Effector CD8-positive, alpha-beta T cell (primary cell): ENCODE measurements at regions not wholly inside any gene's neighbourhood (a gene's known extent, or its start where the extent isn't known, plus 50 kb on each side); places are given as distances from the start of the nearest gene placed in this dataset.
"Not testable (repeated sequence)": the region's sequence is repeated elsewhere in the genome, so short reads cannot be mapped to it uniquely, and the experiment has no call there.

Experiments
- DNase-seq: peaks from one replicate; lab custom pipeline; 2025; lab: John Stamatoyannopoulos, UW

DNA sequence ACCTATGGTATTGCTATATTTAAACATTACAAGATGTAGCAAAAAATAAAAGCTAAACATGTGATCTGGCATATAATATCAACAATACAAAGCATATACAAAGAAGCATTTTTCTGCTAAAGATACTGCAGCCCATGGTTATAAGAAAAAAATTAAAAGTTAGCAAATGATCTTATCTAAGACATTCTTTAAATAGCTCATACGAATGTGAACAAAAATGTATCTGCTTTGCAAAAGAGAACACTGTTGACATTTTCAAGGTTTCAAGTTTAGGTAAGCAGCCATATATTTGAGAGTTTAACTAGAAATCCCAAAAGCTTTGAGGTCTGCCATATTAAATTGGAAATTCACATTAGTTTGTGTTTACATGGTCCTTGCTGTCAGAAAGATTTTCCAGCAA is 301.0 kb upstream of the SLC39A10 start:
- no peak for DNase-seq

DNA sequence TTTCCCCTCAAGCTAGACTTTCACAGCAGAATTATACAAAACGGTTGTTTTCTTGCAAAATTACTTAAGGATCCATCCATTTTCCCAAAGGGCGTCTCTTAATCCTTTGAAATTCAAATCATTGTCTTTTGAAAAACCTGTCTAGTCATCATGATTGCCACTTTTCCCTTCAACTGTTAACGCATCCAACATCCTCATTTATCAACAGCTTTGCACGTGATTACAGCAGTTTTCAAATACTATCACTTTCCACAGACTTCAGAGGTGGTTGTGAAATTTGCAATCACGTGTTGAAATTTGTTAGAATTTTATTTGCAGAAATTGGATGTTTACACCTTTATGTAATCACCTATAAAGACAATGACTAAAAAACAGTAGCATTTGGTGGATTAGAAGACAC is 304.4 kb upstream of the SLC39A10 start:
- DNase-seq, result no peak

DNA sequence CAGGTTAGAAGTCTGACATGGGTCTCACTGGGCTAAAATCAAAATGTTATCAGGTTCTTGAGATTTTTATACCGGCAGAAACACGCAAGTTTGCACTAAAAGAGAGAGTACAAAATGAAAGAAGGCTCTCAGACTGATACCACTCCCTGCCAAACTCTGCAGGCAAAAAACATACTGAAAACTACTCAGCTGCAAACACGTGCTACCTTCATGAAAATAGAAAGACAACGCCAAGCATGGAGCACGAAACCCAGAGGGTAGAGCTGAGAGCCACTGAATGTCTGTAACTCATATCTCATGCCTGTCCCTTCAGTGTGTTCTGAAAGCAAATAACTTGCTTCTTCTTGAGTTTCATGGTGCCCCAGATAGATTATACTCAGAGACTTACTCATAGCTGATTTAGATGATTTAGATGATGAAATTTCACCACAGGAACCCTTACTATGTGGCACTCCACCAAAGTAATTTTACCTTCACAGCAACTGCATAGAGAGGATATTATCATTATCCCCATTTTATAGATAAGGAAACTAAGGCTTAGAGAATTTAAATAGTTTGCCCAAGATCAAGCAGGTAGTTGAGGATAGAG is 313.0 kb upstream of the SLC39A10 start:
- DNase-seq, result no peak

DNA sequence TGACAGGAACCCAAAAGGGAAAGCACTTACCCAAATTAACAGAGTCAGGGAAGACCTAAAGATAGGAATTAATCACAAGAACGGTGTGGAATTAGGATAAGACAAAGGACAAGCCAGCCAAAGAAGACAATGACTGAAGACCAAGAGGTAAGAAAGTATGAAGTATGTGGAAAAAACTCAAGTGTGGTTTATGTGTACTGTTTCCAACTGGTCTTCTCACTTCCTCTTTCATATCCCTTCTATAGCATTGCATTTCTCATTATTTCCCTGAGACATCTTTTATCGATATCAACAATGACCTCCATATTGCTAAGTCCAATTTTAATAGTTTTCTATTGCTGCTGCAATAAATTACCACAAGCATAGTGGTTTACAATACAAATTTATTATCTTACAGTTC is 313.5 kb upstream of the SLC39A10 start:
- no peak for DNase-seq

DNA sequence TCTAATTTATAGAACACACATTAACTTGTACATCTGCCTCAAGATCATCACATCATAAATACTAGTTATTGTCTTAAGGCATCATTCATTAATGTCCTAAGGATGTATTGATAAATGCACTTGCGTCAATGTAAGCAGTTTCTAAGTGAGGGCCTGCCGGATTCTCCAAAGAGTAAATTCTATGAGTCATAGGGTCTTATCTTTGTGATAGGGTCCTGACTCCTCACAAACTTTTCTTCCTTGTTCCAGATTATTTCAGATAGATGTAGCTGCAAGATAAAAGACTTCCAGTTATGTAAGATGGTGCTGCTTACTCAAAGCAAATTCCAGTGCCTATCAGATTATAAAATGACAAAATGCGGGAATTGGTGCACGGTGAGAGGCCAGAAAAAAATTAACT is 315.0 kb upstream of the SLC39A10 start:
- DNase-seq, result no peak

DNA sequence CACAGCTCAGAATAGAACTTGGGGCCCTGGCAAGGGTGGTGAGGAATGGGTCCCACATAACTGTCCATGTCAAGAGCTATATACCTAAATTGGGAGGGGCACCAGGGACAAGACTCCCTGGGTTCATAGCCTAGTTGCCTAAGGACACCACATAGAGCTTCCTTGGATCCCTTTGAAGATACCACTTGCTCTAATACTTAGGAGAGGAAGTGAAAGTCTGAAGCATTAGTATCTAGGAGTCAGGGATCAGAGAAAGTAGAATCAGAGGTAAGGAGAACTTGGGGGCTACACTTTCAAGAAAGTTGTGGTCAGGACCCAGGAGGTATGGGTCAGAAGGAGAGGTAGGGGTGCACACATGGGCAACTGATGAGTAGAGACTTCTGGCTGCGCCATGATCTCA is 318.2 kb upstream of the SLC39A10 start:
- no peak for DNase-seq

DNA sequence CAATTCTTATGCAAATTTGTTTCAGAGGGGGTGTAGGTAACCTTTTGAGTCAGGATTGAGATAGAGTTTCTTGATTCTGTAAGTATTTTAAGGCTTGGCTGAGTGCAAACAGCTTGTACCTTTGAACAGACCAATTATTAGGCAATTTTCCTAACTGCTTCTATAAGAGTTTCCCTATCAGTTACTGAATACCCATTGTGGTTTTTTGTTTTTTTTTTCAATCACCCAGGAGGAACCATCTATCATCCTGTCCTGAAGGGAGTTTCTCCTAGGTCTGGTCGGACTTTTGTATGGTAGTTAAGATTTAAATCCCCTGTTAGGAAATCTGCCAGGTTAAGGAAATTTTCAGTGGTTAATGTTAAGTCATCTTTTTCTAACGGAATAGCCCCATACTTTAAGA is 319.4 kb upstream of the SLC39A10 start:
- DNase-seq, result no peak

DNA sequence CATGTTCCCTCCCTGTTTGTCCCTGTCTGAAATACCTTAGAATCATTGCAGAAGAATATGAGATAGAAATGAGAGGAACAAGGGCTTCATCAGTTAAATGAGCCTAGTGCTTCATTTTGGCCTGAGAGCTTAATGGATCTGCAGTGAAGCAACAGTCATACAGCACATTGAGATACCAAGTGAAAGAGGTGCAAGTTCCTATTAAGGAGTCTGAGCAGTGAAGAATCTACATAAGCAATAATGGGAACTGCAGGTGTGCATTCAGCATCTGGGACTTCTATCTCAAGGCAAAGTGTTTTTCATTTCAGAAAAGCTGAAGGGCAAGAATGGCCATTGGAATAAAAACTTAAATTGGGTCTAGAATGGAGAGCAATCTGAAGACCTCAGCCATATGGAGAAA is 323.2 kb upstream of the SLC39A10 start:
- DNase-seq, result no peak

DNA sequence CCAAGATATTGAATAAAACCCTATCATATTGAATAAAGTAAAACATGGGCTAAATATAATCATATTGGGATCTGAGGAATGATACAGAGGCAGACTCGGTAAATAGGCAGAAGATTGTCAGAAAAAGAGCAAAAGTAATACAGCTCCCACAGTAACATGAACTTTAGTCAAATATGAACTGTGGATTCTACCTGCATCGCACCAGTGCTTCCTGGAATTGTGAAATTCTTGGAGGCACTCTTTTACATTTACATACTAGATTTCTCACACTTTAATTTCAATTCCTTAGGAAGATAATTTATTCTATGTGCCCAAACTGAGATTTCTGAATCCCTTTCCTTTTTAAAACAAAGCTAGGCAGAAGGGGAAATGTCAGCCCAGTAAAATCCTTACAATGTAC is 325.1 kb upstream of the SLC39A10 start:
- no peak for DNase-seq

DNA sequence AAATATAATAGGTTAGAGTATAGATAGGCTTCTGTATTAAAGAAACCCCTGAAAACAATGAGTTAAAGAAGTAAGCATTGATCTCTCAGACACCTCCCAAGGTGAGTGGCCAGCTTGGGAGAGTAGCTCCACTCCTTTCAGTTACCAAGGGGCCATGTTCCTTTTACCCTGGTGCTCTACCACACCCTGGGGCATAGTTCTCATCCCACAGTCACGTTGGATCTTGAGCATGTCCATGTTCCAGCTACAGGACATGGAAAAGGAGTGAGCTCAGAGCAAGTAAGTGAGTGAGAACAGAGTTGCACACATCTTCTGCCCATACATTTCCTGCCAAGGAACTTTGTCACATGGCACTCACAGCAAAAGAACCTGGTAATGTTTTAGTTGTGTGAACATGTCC is 325.9 kb upstream of the SLC39A10 start:
- DNase-seq, result no peak

DNA sequence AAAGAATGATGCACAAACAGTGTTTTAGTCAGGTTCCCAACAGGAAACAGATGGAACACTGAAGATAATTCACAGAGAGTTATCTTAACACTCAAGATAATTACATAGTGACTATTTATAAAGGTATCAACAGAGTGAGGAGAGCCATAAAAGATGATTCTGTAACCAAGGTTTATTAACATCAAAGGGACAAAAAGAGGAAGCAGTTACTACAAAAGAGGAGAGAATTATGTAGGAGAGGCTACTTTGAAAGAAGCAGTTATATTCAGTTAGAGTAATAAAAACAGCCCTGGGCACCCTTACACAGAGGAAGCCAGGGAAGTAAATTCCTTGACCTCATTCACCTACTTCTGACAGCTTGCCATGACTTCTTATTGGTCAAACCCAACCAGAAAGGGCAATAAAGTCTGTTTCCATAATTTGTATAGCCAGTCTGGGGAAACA is 326.5 kb upstream of the SLC39A10 start:
- no peak for DNase-seq

DNA sequence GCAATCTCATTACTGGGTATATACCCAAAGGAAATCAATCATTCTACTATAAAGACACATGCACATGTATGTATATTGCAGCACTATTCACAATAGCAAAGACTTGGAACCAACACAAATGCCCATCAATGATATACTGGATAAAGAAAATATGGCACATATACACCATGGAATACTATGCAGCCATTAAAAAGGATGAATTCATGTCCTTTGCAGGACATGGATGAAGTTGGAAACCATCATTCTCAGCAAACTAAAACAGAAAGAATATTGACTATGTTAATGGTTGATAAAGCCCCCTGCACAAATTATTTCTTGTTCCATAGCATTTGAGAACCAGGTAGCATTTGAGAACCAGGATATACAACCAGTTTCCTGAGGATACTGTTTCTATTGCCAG is 327.2 kb upstream of the SLC39A10 start:
- DNase-seq, result not testable (repeated sequence)

DNA sequence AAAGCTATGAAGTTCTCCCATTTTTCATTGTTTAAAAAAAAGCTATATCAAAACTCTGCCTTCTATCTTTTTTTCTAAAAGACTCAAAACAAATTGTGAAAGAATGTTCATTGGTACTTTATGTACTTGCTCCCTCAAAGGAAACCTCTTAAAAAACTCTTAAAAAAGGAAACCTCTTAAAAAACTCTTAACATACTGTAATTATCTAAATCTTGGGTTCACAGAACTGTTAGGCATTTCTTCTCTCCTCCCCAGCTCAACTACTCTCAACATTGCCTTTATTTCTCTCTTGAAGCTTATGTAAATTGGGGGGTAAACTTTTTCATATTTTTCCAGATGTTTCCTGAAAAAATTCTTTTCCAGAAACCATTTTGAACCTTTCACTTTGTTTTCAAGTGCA is 330.5 kb upstream of the SLC39A10 start:
- DNase-seq, result no peak

DNA sequence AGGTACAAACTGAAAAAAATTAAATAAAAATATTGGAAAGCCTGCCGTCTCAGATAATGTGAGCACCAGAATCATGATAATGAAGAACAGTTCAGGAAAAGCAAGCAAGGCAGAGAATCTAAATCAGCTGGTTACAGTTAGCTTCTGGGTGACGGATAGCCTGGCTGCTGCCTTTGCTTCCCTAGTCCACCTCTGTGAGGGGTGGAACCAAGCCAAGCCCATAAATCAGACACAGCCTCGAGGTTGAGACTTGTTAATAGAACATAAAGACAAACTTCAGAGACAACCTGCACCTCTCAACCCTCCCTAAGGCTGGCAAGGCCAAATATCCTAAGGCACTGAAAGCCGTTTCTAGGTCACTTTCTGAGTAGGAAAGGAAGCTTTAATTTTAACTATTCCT is 334.7 kb upstream of the SLC39A10 start:
- no peak for DNase-seq

DNA sequence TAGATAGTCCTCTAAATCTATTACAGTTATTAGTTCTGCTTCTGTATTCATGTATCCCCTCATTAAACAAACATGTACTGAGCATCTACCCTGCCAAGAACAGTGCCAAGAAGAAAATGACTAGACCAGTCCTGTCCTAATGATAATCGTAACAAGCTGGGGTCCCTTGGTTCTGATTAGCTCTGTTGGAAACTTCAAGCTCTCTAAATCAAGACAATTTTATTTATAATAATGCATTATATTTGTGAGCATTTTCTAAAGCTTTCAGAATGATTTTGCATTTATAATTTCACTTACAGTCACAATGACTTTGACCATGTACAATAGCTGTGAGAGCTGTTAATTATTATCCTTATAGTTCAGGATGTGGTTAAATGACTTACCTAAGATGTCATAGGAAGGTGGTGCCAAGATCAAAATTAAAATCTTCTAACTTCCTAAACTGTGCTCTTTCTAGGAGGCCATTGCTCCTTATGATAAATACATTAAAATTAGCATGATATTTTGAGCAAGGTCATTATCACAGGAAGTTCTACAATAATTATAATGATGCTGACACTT is 336.5 kb upstream of the SLC39A10 start:
- DNase-seq, result no peak

DNA sequence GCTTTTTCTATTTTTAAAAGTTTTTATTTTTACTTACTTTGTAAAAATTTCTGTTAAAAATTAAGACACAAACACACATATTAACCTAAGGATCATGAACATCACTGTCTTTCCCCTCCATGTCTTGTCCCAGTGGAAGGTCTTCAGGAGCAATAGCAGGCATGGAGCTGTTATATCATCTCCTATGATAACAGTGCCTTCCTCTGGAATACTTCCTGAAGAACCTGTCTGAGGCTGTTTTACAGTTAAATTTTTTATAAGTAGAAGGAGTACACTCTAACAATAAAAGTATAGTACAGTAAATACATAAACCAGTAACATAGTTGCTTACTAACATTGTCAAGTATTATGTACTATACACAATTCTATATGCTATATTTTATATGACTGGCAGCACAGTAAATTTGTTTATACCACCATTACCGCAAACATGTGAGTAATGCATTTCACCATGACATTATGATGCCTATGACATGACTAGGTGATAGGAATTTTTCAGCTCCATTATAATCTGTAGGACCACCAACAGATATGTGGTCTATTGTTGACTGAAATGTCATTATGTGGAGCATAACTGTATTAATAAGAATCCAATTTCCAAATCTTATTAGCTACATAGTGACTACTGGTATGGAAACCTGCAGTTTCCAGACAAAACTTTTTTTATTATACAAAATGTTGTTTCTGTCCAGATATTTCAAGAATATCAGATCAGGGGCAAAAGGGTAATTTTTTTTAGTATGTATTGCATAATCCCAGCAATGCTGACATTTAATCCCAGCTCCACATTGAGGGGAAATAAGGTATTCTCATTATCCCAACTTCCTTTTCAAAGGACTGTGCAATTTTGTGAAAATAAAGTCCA is 337.2 kb upstream of the SLC39A10 start:
- no peak for DNase-seq

DNA sequence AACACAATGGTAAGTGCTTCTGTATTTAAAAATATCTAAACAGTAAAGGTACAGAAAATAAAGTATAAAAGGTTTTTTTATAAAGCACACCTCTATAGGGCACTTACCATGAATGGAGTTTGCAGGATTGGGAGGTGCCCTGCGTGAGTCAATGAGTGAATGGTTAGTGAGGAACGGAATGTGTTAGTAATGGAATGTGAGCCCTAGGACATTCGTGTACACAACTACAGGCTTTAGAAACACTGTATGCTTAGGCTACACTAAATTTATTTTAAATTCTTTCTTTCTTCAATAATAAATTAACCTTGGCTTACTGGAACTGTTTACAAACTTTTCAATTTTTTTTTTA is 337.9 kb upstream of the SLC39A10 start:
- DNase-seq, result no peak

DNA sequence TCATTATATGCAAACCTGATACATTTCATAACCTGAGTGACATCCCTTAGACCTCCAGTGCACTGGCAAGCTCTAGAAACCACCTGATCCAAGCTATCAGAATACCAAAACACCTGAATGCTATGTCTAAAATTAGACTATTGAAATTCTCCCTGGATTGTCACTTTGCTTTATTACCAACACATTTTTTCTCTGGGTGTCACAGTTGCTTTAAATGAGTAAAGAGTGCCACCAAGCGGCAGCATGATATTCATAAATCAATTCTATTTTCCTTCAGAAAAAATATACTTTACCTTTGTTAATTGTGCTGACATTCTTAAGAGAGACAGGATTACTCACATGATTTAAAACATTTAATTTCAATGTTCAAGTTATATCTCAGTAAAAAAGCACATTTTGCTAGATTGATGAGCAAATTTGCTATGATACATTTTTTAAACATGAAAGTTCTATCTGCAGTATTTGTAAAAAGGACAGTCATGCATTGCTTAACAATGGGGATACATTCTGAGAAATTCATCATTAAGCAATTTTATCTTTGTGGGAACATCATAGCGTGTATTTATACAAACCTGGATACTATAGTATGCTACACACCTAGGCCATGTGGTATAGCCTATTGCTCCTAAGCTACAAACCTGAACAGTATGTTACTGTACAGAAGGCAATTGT is 338.4 kb upstream of the SLC39A10 start:
- DNase-seq, result no peak

DNA sequence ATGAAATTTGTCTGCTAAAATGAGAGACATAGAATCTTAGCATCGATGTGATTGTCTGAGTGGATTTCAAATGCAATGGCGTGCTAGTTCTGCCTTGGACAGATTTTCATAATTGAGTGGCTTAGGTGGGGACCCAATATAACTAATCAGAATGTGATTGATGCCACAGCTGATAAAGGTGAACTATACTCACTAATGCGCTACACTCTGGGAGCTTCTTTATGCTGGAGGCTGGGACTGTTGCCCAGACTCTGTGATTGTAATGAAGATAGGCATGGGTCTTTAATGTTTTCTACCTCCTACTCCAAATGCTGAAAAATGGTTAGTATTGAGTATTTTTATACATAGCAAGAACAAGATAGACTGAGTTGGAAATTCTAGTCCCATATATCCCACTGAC is 339.5 kb upstream of the SLC39A10 start:
- no peak for DNase-seq

DNA sequence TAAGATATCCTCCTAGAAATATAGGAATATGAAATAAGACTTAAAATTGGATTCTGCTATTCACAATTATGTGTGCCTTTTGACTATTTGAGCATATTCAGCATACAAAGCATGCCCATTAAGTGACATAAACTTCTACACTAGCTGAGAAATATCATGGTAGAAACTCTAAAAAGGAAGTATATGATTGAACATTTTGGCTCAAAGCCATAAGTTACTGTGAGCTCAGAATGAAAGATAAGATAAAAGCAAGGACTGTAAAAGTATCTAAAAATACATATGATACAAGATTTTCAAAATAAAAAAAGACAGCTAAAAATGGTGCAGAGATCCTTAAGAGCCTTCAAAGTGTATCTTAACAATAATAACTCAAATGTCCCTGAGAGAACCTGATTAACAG is 340.5 kb upstream of the SLC39A10 start:
- DNase-seq, result no peak

DNA sequence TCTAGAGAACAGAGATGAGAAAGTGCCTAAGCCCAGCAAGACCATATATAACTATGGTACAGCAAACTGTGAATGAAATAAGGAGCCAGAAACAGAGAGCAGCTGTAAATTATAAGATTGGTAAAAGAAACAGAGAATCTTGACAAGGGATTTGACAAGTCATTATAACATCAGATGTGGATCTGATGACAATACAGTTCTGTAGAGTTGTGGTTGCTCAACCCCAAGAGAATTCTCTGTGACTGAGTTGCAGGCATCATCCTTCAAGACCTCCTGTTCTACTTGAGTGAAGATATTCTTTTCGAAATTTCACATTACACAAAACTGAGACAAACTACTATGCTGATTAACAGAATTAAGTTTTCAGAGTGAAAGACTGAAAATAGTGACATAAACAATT is 343.1 kb upstream of the SLC39A10 start:
- no peak for DNase-seq

DNA sequence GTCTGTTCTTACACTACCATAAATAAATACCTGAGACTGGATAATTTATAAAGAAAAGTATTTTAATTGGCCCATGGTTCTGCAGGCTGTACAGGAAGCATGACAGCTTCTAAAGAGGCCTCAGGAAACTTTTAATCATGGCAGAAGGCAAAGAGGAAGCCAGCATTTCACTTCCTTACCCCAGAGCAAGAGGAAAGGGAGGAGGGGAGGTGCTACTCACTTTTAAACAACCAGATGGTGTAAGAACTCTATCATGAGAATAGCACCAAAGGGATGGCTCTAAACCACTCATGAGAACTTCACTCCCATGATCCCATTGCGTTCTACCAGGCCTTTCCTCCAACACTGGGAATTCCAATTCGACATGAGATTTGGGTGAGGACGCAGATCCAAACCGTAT is 344.4 kb upstream of the SLC39A10 start:
- DNase-seq, result no peak

DNA sequence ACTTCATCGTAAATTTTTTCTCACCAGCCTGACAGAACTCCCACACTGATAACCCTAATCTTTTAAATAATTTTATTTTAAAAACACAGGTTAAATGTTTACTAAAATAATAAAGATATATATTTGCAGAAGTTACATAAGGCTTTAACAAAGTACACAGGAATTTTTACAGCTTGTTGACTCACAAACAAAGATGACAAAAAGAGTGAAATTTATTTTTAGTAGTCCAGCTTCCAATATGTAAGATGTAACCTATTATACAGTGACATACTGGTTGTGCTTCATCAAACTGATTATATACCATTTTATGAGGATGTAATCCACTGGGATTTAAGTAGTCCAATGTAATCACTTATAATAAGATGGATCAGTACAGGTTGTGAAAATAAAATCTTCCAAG is 348.9 kb upstream of the SLC39A10 start:
- DNase-seq, result no peak
